HEK293 (cell line): ENCODE measurements at regions not wholly inside any gene's neighbourhood (a gene's known extent, or its start where the extent isn't known, plus 50 kb on each side); places are given as distances from the start of the nearest gene placed in this dataset.

ENCODE experiments used
- CTCF ChIA-PET: fragments of 350-600 bp; formaldehyde crosslinking; extraction: SDS; loops from one replicate; lab custom pipeline; 2021; ENCODE audit warnings: antibody characterized with exemption; lab: Yijun Ruan, JAX
- POLR2A ChIA-PET: fragments of 300-600 bp; formaldehyde crosslinking; extraction: SDS; loops from one replicate; lab custom pipeline; 2020; ENCODE audit warnings: antibody characterized with exemption, inconsistent platforms; lab: Yijun Ruan, JAX
- H3K27ac ChIP-seq: fragments of 200-500 bp; sonication (Bioruptor generic); 2 replicates; pipeline ENCODE4 v1.5.1; 2014; ENCODE audit warnings: low read depth, low read length, control low read depth, inconsistent platforms; ENCODE audit errors: extremely low read depth
- H3K36me3 ChIP-seq, 2 experiments: fragments of 200-500 bp in 1 of 2; sonication (Bioruptor generic) in 1 of 2; 1 replicate in 1 of 2; 2 replicates in 1 of 2; pipeline ENCODE4 v1.5.1; 2014 to 2017; ENCODE audit warnings: inconsistent platforms in 2 of 2, low read length in 2 of 2; ENCODE audit not compliant: control insufficient read depth in 2 of 2, insufficient read depth in 1 of 2
- H3K4me1 ChIP-seq: fragments of 200-500 bp; sonication (Bioruptor generic); 2 replicates; pipeline ENCODE4 v1.5.1; 2014; ENCODE audit warnings: mild to moderate bottlenecking, low read length, inconsistent platforms; ENCODE audit not compliant: control insufficient read depth, insufficient read depth
- H3K4me3 ChIP-seq: 2 replicates; pipeline ENCODE4 v1.5.1; 2011; ENCODE audit warnings: low read depth, mild to moderate bottlenecking, control low read depth, low read length, moderate library complexity
- H3K9me3 ChIP-seq: fragments of 200-500 bp; sonication (Bioruptor generic); 2 replicates; pipeline ENCODE4 v1.5.1; 2014; ENCODE audit warnings: low read depth, low read length, inconsistent platforms; ENCODE audit not compliant: control insufficient read depth, insufficient read depth
- AEBP2 ChIP-seq: fragments of 450-650 bp; formaldehyde crosslinking; IDR thresholded peaks from 2 replicates; pipeline ENCODE4 v1.5.1; 2016; ENCODE audit warnings: missing biosample characterization, missing genetic modification characterization, borderline replicate concordance
- BCL11A ChIP-seq: fragments of 450-650 bp; formaldehyde crosslinking; IDR thresholded peaks from 2 replicates; pipeline ENCODE4 v1.5.1; 2016; ENCODE audit warnings: low read depth, missing biosample characterization, missing genetic modification characterization
- BCL11B ChIP-seq: fragments of 450-650 bp; formaldehyde crosslinking; IDR thresholded peaks from 2 replicates; pipeline ENCODE4 v1.5.1; 2016; ENCODE audit warnings: low read depth, missing biosample characterization, missing genetic modification characterization
- GLIS1 ChIP-seq: fragments of 450-650 bp; formaldehyde crosslinking; IDR thresholded peaks from 2 replicates; pipeline ENCODE4 v1.5.1; 2016; ENCODE audit warnings: missing biosample characterization, missing genetic modification characterization
- KLF16 ChIP-seq: fragments of 450-650 bp; formaldehyde crosslinking; IDR thresholded peaks from 2 replicates; pipeline ENCODE4 v1.5.1; 2017; ENCODE audit warnings: missing biosample characterization, missing genetic modification characterization
- TRIM28 ChIP-seq: IDR thresholded peaks from 2 replicates; pipeline ENCODE4 v1.6.1; 2011; ENCODE audit warnings: low read length, control low read depth, borderline replicate concordance
- ZBTB10 ChIP-seq: fragments of 450-650 bp; formaldehyde crosslinking; IDR thresholded peaks from 2 replicates; pipeline ENCODE4 v1.5.1; 2016; ENCODE audit warnings: missing biosample characterization, missing genetic modification characterization
- ZBTB49 ChIP-seq: fragments of 450-650 bp; formaldehyde crosslinking; IDR thresholded peaks from 2 replicates; pipeline ENCODE4 v1.5.1; 2016; ENCODE audit warnings: missing biosample characterization, missing genetic modification characterization, low read depth
- ZBTB7A ChIP-seq: fragments of 450-650 bp; formaldehyde crosslinking; IDR thresholded peaks from 2 replicates; pipeline ENCODE4 v1.5.1; 2016; ENCODE audit warnings: low read depth, missing biosample characterization, missing genetic modification characterization
- ZNF19 ChIP-seq: fragments of 450-650 bp; formaldehyde crosslinking; IDR thresholded peaks from 2 replicates; pipeline ENCODE4; 2016; ENCODE audit warnings: missing biosample characterization, missing genetic modification characterization, low read depth
- ZNF274 ChIP-seq, 2 experiments: fragments of 200-500 bp in 1 of 2; fragments of 450-650 bp in 1 of 2; sonication (Bioruptor generic) in 1 of 2; formaldehyde crosslinking in 1 of 2; IDR thresholded peaks; 2 replicates each; pipeline versions ENCODE4 v1.5.1 to v1.6.1; 2014 to 2016; ENCODE audit warnings: borderline replicate concordance in 1 of 2, inconsistent platforms in 1 of 2, low read length in 1 of 2, missing biosample characterization in 1 of 2, missing genetic modification characterization in 1 of 2
- ZNF510 ChIP-seq: fragments of 450-650 bp; formaldehyde crosslinking; IDR thresholded peaks from 2 replicates; pipeline ENCODE4 v1.5.1; 2018; ENCODE audit warnings: mild to moderate bottlenecking, missing genetic modification characterization, missing biosample characterization; ENCODE audit not compliant: insufficient replicate concordance
- ZNF549 ChIP-seq: fragments of 450-650 bp; IDR thresholded peaks from 2 replicates; pipeline ENCODE4 v1.5.1; 2018; ENCODE audit warnings: missing biosample characterization, missing genetic modification characterization, mild to moderate bottlenecking, inconsistent platforms, moderate library complexity
- ZNF560 ChIP-seq: fragments of 450-650 bp; formaldehyde crosslinking; IDR thresholded peaks from 2 replicates; pipeline ENCODE4 v1.5.1; 2017; ENCODE audit warnings: missing biosample characterization, missing genetic modification characterization, borderline replicate concordance
- ZNF561 ChIP-seq: fragments of 450-650 bp; IDR thresholded peaks from 2 replicates; pipeline ENCODE4 v1.5.1; 2018; ENCODE audit warnings: missing biosample characterization, missing genetic modification characterization, borderline replicate concordance
- ZNF626 ChIP-seq: fragments of 450-650 bp; sonication (Bioruptor Pico); formaldehyde crosslinking; IDR thresholded peaks from 2 replicates; pipeline ENCODE4 v1.5.1; 2018; ENCODE audit warnings: missing biosample characterization, missing genetic modification characterization, inconsistent platforms
- ZNF645 ChIP-seq: fragments of 450-650 bp; formaldehyde crosslinking; IDR thresholded peaks from 2 replicates; pipeline ENCODE4; 2016; ENCODE audit warnings: missing biosample characterization, missing genetic modification characterization
- ZNF658 ChIP-seq: fragments of 450-650 bp; formaldehyde crosslinking; IDR thresholded peaks from 2 replicates; pipeline ENCODE4; 2016; ENCODE audit warnings: missing biosample characterization, missing genetic modification characterization
- ZNF76 ChIP-seq: fragments of 450-650 bp; formaldehyde crosslinking; IDR thresholded peaks from 2 replicates; pipeline ENCODE4; 2016; ENCODE audit warnings: low read depth, missing biosample characterization, missing genetic modification characterization, borderline replicate concordance

- TF ChIP-seq ZBTB7A (tag by site-specific recombination) (no peak), ZNF510 (tag by site-specific recombination) (no peak)
These were observed 215.3 kb downstream of the ABCC12 start (continued) for GRCh38 chr16:47940466-47940865.

GRCh38 chr16:47939680-47940079, 216.1 kb downstream of the ABCC12 start:
- Histone ChIP-seq H3K36me3 (no peaks in the 10 kb centered on the region), H3K27ac (no peak overlapping the region), H3K4me3 (no peak overlapping the region), H3K4me1 (no peaks in the 10 kb centered on the region), H3K9me3 (no peaks in the 10 kb centered on the region)
- ChIA-PET CTCF (interaction anchor here (0.6 kb wide), 1 partner anchor 695 kb away, joined by 3 read pairs; no protein-coding TSS in a partner anchor), POLR2A (no interaction called here)
- TF ChIP-seq KLF16 (tag by site-specific recombination) = no peak
- no peak for TF ChIP-seq ZBTB49 (tag by site-specific recombination)
- TF ChIP-seq ZNF76 (tag by site-specific recombination) = no peak
- no peak for TF ChIP-seq GLIS1 (tag by site-specific recombination)
- TF ChIP-seq ZNF561 (tag by site-specific recombination) = no peak

GRCh38 chr16:47938272-47938671, 217.5 kb downstream of the ABCC12 start:
- H3K4me1 ChIP-seq = no peaks in the 10 kb centered on the region
- ChIA-PET POLR2A (no interaction called here), CTCF (interaction anchor here (0.5 kb wide), 1 partner anchor 210 kb away, joined by 3 read pairs; no protein-coding TSS in a partner anchor)
- no peaks in the 10 kb centered on the region for H3K36me3 ChIP-seq
- H3K9me3 ChIP-seq = no peaks in the 10 kb centered on the region
- no peak overlapping the region for H3K4me3 ChIP-seq
- H3K27ac ChIP-seq = no peak overlapping the region
- TF ChIP-seq ZNF274 (IDR thresholded peaks at IDR 0.05; ENCODE audit: low read length) (no peak), ZNF274 (tag by site-specific recombination; IDR thresholded peaks at IDR 0.05; ENCODE audit: borderline replicate concordance) (no peak), TRIM28 (no peak), ZNF19 (tag by site-specific recombination) (no peak)

GRCh38 chr16:47928008-47928407, 227.8 kb downstream of the ABCC12 start:
- ChIA-PET POLR2A (no interaction called here), CTCF (no interaction called here)
- Histone ChIP-seq H3K4me3 (no peak overlapping the region), H3K27ac (no peak overlapping the region), H3K9me3 (no peaks in the 10 kb centered on the region), H3K4me1 (no peaks in the 10 kb centered on the region), H3K36me3 (no peaks in the 10 kb centered on the region)
- no peak for TF ChIP-seq ZBTB10
- no peak for TF ChIP-seq AEBP2
- no peak for TF ChIP-seq ZNF645 (tag by site-specific recombination)
- no peak for TF ChIP-seq ZNF626
- TF ChIP-seq BCL11B = no peak
- TF ChIP-seq ZNF549 = no peak
- TF ChIP-seq ZNF560 = no peak
- no peak for TF ChIP-seq BCL11A (tag by site-specific recombination)
- no peak for TF ChIP-seq ZNF658 (tag by site-specific recombination)
